GM12891 (cell line): ENCODE measurements at regions not wholly inside any gene's neighbourhood (a gene's known extent, or its start where the extent isn't known, plus 50 kb on each side); places are given as distances from the start of the nearest gene placed in this dataset.

Source experiments
- PAX5 ChIP-seq: IDR thresholded peaks from 2 replicates; pipeline ENCODE4 v1.6.1; 2011; ENCODE audit warnings: low read length, moderate library complexity, mild to moderate bottlenecking; ENCODE audit not compliant: insufficient read depth, severe bottlenecking
- POLR2A ChIP-seq: IDR thresholded peaks from 2 replicates; pipeline ENCODE4 v1.6.1; 2011; ENCODE audit warnings: low read depth, low read length, control low read depth
- POLR2AphosphoS5 ChIP-seq: IDR thresholded peaks from 2 replicates; pipeline ENCODE4 v1.6.1; 2011; ENCODE audit warnings: low read depth, low read length, control low read depth
- POU2F2 ChIP-seq: IDR thresholded peaks from 2 replicates; pipeline ENCODE4 v1.6.1; 2011; ENCODE audit warnings: low read depth, mild to moderate bottlenecking, control low read depth, low read length, moderate library complexity
- SPI1 ChIP-seq: IDR thresholded peaks from 2 replicates; pipeline ENCODE4 v1.6.1; 2011; ENCODE audit warnings: low read depth, low read length, control low read depth
- TAF1 ChIP-seq: IDR thresholded peaks from 2 replicates; pipeline ENCODE4 v1.6.1; 2011; ENCODE audit warnings: low read depth, low read length, control low read depth

- no peak for TF ChIP-seq POLR2A
- no peak for TF ChIP-seq SPI1
- no peak for TF ChIP-seq TAF1
- TF ChIP-seq POLR2AphosphoS5 = no peak
- no peak for TF ChIP-seq POU2F2
- TF ChIP-seq PAX5 = no peak
These were observed 1024.0 kb upstream of the PABPC4L start for GRCh38 chr4:135225551-135225950.
